Prostate gland (tissue), 2 donors: ENCODE measurements at regions not wholly inside any gene's neighbourhood (a gene's known extent, or its start where the extent isn't known, plus 50 kb on each side); places are given as distances from the start of the nearest gene placed in this dataset.

Experiments used
- POLR2A ChIP-seq: fragments of 450-650 bp; IDR thresholded peaks from one replicate; pipeline ENCODE4 v1.6.1; 2016; ENCODE audit warnings: antibody characterized with exemption, mild to moderate bottlenecking
- POLR2AphosphoS5 ChIP-seq: sonication (generic); formaldehyde crosslinking; IDR thresholded peaks from one replicate; pipeline ENCODE4 v1.6.1; 2017; ENCODE audit warnings: antibody characterized with exemption
- TF ChIP-seq, protein P1 (sequence below), 4 experiments: fragments of 200-600 bp in 2 of 4; fragments of 450-650 bp in 2 of 4; sonication (generic) in 2 of 4; IDR thresholded peaks; 1 replicate in 3 of 4; 2 replicates in 1 of 4; pipeline ENCODE4 v1.5.1; 2016 to 2019; ENCODE audit warnings: antibody characterized with exemption in 4 of 4, mild to moderate bottlenecking in 2 of 4, moderate library complexity in 2 of 4

DNA sequence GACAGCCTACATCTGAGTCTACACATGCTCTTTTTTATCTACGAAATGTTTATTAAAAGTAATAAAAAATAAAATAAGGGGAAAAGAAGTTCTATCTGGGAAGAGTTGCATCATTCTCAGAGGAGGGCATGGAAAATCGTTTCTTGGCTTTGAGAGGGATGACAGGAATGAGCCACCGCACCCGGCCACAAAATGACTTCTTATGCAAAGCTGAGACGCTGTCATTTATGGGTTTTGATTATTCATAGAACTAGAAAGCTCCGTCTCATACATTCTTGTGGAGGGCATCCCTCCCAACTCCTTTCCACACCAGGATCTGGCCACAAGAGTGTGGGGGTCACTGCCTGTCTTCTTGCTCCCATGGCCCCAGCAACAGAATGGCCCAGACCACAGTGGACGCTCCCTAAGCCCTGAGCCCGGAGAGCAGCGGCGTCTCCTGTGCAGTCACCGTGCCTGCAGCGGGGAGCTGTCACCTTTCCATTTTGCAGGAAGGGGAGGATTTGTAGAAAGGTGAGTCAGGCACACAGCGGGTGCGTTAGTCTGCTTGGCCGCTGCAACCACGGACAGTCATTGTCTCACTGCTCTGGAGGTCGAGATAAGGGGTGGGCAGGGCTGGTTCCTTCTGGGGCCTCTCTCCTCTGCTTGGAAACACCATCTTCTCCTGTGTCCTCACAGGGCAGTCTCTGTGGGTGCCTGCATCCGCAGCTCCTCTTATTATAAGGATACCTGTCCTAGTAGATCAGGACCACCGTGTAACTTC lies 1388.7 kb downstream of the BRD1 start:
- no peak for TF ChIP-seq POLR2AphosphoS5
- no peak for TF ChIP-seq POLR2A
- TF ChIP-seq, protein P1, sequence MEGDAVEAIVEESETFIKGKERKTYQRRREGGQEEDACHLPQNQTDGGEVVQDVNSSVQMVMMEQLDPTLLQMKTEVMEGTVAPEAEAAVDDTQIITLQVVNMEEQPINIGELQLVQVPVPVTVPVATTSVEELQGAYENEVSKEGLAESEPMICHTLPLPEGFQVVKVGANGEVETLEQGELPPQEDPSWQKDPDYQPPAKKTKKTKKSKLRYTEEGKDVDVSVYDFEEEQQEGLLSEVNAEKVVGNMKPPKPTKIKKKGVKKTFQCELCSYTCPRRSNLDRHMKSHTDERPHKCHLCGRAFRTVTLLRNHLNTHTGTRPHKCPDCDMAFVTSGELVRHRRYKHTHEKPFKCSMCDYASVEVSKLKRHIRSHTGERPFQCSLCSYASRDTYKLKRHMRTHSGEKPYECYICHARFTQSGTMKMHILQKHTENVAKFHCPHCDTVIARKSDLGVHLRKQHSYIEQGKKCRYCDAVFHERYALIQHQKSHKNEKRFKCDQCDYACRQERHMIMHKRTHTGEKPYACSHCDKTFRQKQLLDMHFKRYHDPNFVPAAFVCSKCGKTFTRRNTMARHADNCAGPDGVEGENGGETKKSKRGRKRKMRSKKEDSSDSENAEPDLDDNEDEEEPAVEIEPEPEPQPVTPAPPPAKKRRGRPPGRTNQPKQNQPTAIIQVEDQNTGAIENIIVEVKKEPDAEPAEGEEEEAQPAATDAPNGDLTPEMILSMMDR (IDR thresholded peaks at IDR 0.05), result no peak
